Tibial artery (tissue), 4 donors: ENCODE measurements at regions not wholly inside any gene's neighbourhood (a gene's known extent, or its start where the extent isn't known, plus 50 kb on each side); places are given as distances from the start of the nearest gene placed in this dataset.

Experiments
- DNase-seq, 2 donors: peaks; one replicate each; pipeline ENCODE4 v3.0.0-alpha.2; 2019
- H3K27ac ChIP-seq, 2 donors: fragments of 200-600 bp; sonication (generic) in 1 of 2; 1 replicate in 1 of 2; 2 replicates in 1 of 2; pipeline ENCODE4 v1.5.1; 2018 to 2019; ENCODE audit warnings: mild to moderate bottlenecking in 1 of 2
- H3K27me3 ChIP-seq, 2 donors: fragments of 200-600 bp; sonication (generic) in 1 of 2; one replicate each; pipeline versions ENCODE4 v1.5.1 to v1.6.0; 2016 to 2019
- H3K36me3 ChIP-seq, 3 donors: fragments of 200-600 bp; sonication (generic) in 2 of 3; one replicate each; pipeline ENCODE4 v1.5.1; 2016 to 2019; ENCODE audit warnings: mild to moderate bottlenecking in 2 of 3
- H3K4me1 ChIP-seq, 4 donors: fragments of 200-600 bp; sonication (generic) in 2 of 4; 1 replicate in 3 of 4; 2 replicates in 1 of 4; pipeline ENCODE4 v1.5.1; 2016 to 2019
- H3K4me3 ChIP-seq, 2 donors: fragments of 200-600 bp; sonication (generic) in 1 of 2; 1 replicate in 1 of 2; 2 replicates in 1 of 2; pipeline ENCODE4 v1.5.1; 2018 to 2019; ENCODE audit warnings: mild to moderate bottlenecking in 2 of 2
- H3K9me3 ChIP-seq, 3 donors: fragments of 200-600 bp; sonication (generic) in 1 of 3; one replicate each; pipeline ENCODE4 v1.5.1; 2016 to 2019
- CTCF ChIP-seq, 2 experiments: fragments of 200-600 bp in 1 of 2; fragments of 450-650 bp in 1 of 2; IDR thresholded peaks; one replicate each; pipeline ENCODE4 v1.5.1; 2017 to 2019; ENCODE audit warnings: antibody characterized with exemption in 2 of 2, mild to moderate bottlenecking in 1 of 2, moderate library complexity in 1 of 2
- intact Hi-C: fragments of 100-400 bp; cut with DNase I; formaldehyde crosslinking; loops from one replicate; pipeline ENCODE4 v1.15.0; 2023; ENCODE audit warnings: low total_unique reads

GRCh38 chr4:31141095-31141831 is 421.1 kb downstream of the PCDH7 start:
- H3K27me3 ChIP-seq, result no peaks in the 10 kb centered on the region
- no peak overlapping the region for H3K27ac ChIP-seq
- no peak for DNase-seq
- no peaks in the 10 kb centered on the region for H3K9me3 ChIP-seq
- H3K4me3 ChIP-seq, result no peak overlapping the region
- H3K36me3 ChIP-seq, result peaks cover 5 to 19% (median 15%) of the 10 kb centered on the region in 3 donors
- TF ChIP-seq CTCF (IDR thresholded peaks at IDR 0.05), result no peak
- intact Hi-C loops, result no loop called here
- H3K4me1 ChIP-seq, result peaks cover 0 to 20% (median 3%) of the 10 kb centered on the region in 4 donors

- H3K27ac ChIP-seq, result no peak overlapping the region
- H3K9me3 ChIP-seq, result no peaks in the 10 kb centered on the region
- H3K27me3 ChIP-seq, result no peaks in the 10 kb centered on the region
- H3K4me1 ChIP-seq, result peaks cover 0 to 20% (median 3%) of the 10 kb centered on the region in 4 donors
- TF ChIP-seq CTCF (IDR thresholded peaks at IDR 0.05), result no peak
- H3K4me3 ChIP-seq, result no peak overlapping the region
- peaks cover 5 to 19% (median 15%) of the 10 kb centered on the region in 3 donors for H3K36me3 ChIP-seq
- intact Hi-C loops, result no loop called here
- no peak for DNase-seq
These were observed 421.6 kb downstream of the PCDH7 start for GRCh38 chr4:31141832-31142142.

- Histone ChIP-seq H3K4me1 (no peaks in the 10 kb centered on the region), H3K36me3 (peaks cover 5 to 19% (median 15%) of the 10 kb centered on the region in 3 donors), H3K9me3 (no peaks in the 10 kb centered on the region), H3K27me3 (no peaks in the 10 kb centered on the region), H3K4me3 (no peak overlapping the region), H3K27ac (no peak overlapping the region)
- intact Hi-C loops, result no loop called here
- no peak for DNase-seq
- no peak for TF ChIP-seq CTCF (IDR thresholded peaks at IDR 0.05)
These were observed 426.2 kb downstream of the PCDH7 start for GRCh38 chr4:31146366-31146765.

- H3K4me1 ChIP-seq, result no peaks in the 10 kb centered on the region
- no peak overlapping the region for H3K4me3 ChIP-seq
- no peaks in the 10 kb centered on the region for H3K27me3 ChIP-seq
- H3K36me3 ChIP-seq, result peaks cover 5% of the 10 kb centered on the region in 3 donors
- H3K9me3 ChIP-seq, result no peaks in the 10 kb centered on the region
- no peak overlapping the region for H3K27ac ChIP-seq
- DNase-seq, result no peak
- intact Hi-C loops, result no loop called here
- TF ChIP-seq CTCF (IDR thresholded peaks at IDR 0.05), result no peak
These were observed 428.8 kb downstream of the PCDH7 start for GRCh38 chr4:31148990-31149389.

GRCh38 chr4:31156221-31156620 is 436.1 kb downstream of the PCDH7 start:
- Histone ChIP-seq H3K36me3 (no peaks in the 10 kb centered on the region), H3K9me3 (no peaks in the 10 kb centered on the region), H3K27ac (no peak overlapping the region), H3K4me1 (no peaks in the 10 kb centered on the region), H3K4me3 (no peak overlapping the region), H3K27me3 (no peaks in the 10 kb centered on the region)
- DNase-seq, result no peak
- no peak for TF ChIP-seq CTCF (IDR thresholded peaks at IDR 0.05)
- intact Hi-C loops, result no loop called here

- no peak for TF ChIP-seq CTCF (IDR thresholded peaks at IDR 0.05)
- H3K4me3 ChIP-seq, result no peak overlapping the region
These were observed 440.0 kb downstream of the PCDH7 start for GRCh38 chr4:31160146-31160545.

More at GRCh38 chr4:31160146-31160545, 440.0 kb downstream of the PCDH7 start:
- Histone ChIP-seq H3K27me3 (no peaks in the 10 kb centered on the region), H3K9me3 (no peaks in the 10 kb centered on the region), H3K36me3 (no peaks in the 10 kb centered on the region), H3K27ac (no peak overlapping the region), H3K4me1 (no peaks in the 10 kb centered on the region)
- no peak for DNase-seq
- intact Hi-C loops, result no loop called here
